ENCODE measurements at regions not wholly inside any gene's neighbourhood (a gene's known extent, or its start where the extent isn't known, plus 50 kb on each side); places are given as distances from the start of the nearest gene placed in this dataset.

- TF ChIP-seq CTCF (conservative IDR thresholded peaks at IDR 0.05; ENCODE audit: low read length): no peak
- H3K4me3 ChIP-seq (ENCODE audit: low read length): no peak overlapping the region
- DNase-seq (ENCODE audit: low read depth): no peak
Measured at GRCh38 chr9:116083837-116084236, 69.8 kb upstream of the PAPPA start.

GRCh38 chr9:116084497-116084896, 69.1 kb upstream of the PAPPA start:
- TF ChIP-seq CTCF (conservative IDR thresholded peaks at IDR 0.05; ENCODE audit: low read length): no peak
- DNase-seq (ENCODE audit: low read depth): no peak
- no peak overlapping the region for H3K4me3 ChIP-seq (ENCODE audit: low read length)

GRCh38 chr9:116087246-116087645, 66.3 kb upstream of the PAPPA start:
- no peak for TF ChIP-seq CTCF (conservative IDR thresholded peaks at IDR 0.05; ENCODE audit: low read length)
- H3K4me3 ChIP-seq (ENCODE audit: low read length): no peak overlapping the region
- peak; percentile 72 for DNase-seq (ENCODE audit: low read depth)

- no peak overlapping the region for H3K4me3 ChIP-seq (ENCODE audit: low read length)
- TF ChIP-seq CTCF (conservative IDR thresholded peaks at IDR 0.05; ENCODE audit: low read length): no peak
- DNase-seq (ENCODE audit: low read depth): peak; percentile 74
Measured at GRCh38 chr9:116087751-116088194, 65.8 kb upstream of the PAPPA start.

- DNase-seq (ENCODE audit: low read depth): no peak
- TF ChIP-seq CTCF (conservative IDR thresholded peaks at IDR 0.05; ENCODE audit: low read length): no peak
- no peak overlapping the region for H3K4me3 ChIP-seq (ENCODE audit: low read length)
Measured at GRCh38 chr9:116088396-116088795, 65.2 kb upstream of the PAPPA start.

GRCh38 chr9:116090030-116090770, 63.4 kb upstream of the PAPPA start:
- DNase-seq (ENCODE audit: low read depth): no peak
- TF ChIP-seq CTCF (conservative IDR thresholded peaks at IDR 0.05; ENCODE audit: low read length): no peak
- H3K4me3 ChIP-seq (ENCODE audit: low read length): no peak overlapping the region

- TF ChIP-seq CTCF (conservative IDR thresholded peaks at IDR 0.05; ENCODE audit: low read length): no peak
- DNase-seq (ENCODE audit: low read depth): no peak
- H3K4me3 ChIP-seq (ENCODE audit: low read length): no peak overlapping the region
Measured at GRCh38 chr9:116094846-116095245, 58.7 kb upstream of the PAPPA start.

All from AG10803 (cell line).